Prostate gland (tissue), 2 donors: ENCODE measurements at regions not wholly inside any gene's neighbourhood (a gene's known extent, or its start where the extent isn't known, plus 50 kb on each side); places are given as distances from the start of the nearest gene placed in this dataset.

Source experiments
- DNase-seq: peaks from one replicate; pipeline ENCODE4 v3.0.0-alpha.2; 2019; ENCODE audit warnings: low spot score
- H3K27ac ChIP-seq, 2 donors: fragments of 200-600 bp; sonication (generic); 2 replicates each; pipeline ENCODE4 v1.5.1; 2017 to 2019
- H3K27me3 ChIP-seq: fragments of 200-600 bp; sonication (generic); replicated peaks from 2 replicates; pipeline ENCODE4 v1.5.1; 2019; ENCODE audit not compliant: insufficient read depth
- H3K36me3 ChIP-seq, 2 donors: fragments of 200-600 bp; sonication (generic); 1 replicate in 1 of 2; 2 replicates in 1 of 2; pipeline versions ENCODE4 v1.5.1 to v1.8.1; 2017 to 2019
- H3K4me1 ChIP-seq: fragments of 200-600 bp; sonication (generic); replicated peaks from 2 replicates; pipeline ENCODE4 v1.5.1; 2019
- H3K4me3 ChIP-seq, 2 donors: fragments of 200-600 bp; sonication (generic); 2 replicates each; pipeline ENCODE4 v1.5.1; 2017 to 2019
- H3K9me3 ChIP-seq: fragments of 200-600 bp; sonication (generic); 2 replicates; pipeline ENCODE4 v1.5.1; 2017
- POLR2A ChIP-seq: fragments of 450-650 bp; IDR thresholded peaks from one replicate; pipeline ENCODE4 v1.6.1; 2016; ENCODE audit warnings: antibody characterized with exemption, mild to moderate bottlenecking
- POLR2AphosphoS5 ChIP-seq: sonication (generic); formaldehyde crosslinking; IDR thresholded peaks from one replicate; pipeline ENCODE4 v1.6.1; 2017; ENCODE audit warnings: antibody characterized with exemption
- WGBS: methylation state at CpG from one replicate; pipeline ENCODE4 v1.1.5; 2018; 5-methylcytosine and 5-hydroxymethylcytosine counted together
- intact Hi-C: fragments of 100-400 bp; cut with DNase I; formaldehyde crosslinking; loops from one replicate; pipeline ENCODE4 v1.14.2; 2022
- TF ChIP-seq, protein P1 (sequence below), 4 experiments: fragments of 200-600 bp in 2 of 4; fragments of 450-650 bp in 2 of 4; sonication (generic) in 2 of 4; IDR thresholded peaks; 1 replicate in 3 of 4; 2 replicates in 1 of 4; pipeline ENCODE4 v1.5.1; 2016 to 2019; ENCODE audit warnings: antibody characterized with exemption in 4 of 4, mild to moderate bottlenecking in 2 of 4, moderate library complexity in 2 of 4

GRCh38 chr21:41068967-41069642 lies 98.9 kb upstream of the BACE2 start:
- no peak overlapping the region for H3K27ac ChIP-seq
- H3K27me3 ChIP-seq, result no peaks in the 10 kb centered on the region
- TF ChIP-seq, protein P1, sequence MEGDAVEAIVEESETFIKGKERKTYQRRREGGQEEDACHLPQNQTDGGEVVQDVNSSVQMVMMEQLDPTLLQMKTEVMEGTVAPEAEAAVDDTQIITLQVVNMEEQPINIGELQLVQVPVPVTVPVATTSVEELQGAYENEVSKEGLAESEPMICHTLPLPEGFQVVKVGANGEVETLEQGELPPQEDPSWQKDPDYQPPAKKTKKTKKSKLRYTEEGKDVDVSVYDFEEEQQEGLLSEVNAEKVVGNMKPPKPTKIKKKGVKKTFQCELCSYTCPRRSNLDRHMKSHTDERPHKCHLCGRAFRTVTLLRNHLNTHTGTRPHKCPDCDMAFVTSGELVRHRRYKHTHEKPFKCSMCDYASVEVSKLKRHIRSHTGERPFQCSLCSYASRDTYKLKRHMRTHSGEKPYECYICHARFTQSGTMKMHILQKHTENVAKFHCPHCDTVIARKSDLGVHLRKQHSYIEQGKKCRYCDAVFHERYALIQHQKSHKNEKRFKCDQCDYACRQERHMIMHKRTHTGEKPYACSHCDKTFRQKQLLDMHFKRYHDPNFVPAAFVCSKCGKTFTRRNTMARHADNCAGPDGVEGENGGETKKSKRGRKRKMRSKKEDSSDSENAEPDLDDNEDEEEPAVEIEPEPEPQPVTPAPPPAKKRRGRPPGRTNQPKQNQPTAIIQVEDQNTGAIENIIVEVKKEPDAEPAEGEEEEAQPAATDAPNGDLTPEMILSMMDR (IDR thresholded peaks at IDR 0.05), result peak; percentile 75 to 81 (median 80)
- peak; percentile 13 for TF ChIP-seq POLR2AphosphoS5
- TF ChIP-seq POLR2A, result no peak
- H3K9me3 ChIP-seq, result no peaks in the 10 kb centered on the region
- H3K4me1 ChIP-seq, result no peaks in the 10 kb centered on the region
- peak; percentile 77 for DNase-seq
- H3K36me3 ChIP-seq, result no peaks in the 10 kb centered on the region
- 9% methylated on average over 28 of the region's 30 CpGs for WGBS
- intact Hi-C loops, result loop anchor here (5.0 kb wide), 1 partner anchor 927 kb away; no protein-coding TSS in a partner anchor
- no peak overlapping the region for H3K4me3 ChIP-seq

DNA sequence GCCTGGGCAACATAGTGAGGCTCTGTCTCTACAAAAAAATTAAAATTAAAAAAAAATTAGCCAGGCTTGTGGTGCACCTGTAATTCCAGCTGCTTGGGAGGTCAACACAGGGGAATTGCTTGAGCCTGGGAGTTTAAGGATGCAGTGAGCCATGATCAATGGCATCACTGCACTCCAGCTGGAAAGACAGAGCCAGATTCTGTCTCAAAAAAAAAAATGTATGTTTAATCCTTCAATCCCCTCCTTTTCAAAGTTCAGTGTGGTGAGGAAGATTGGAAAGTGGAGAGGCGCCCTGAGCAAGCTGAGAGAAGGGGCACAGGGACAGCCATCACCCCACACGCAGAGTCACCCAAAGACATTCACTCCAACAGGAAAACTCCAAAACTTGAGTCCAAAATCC lies 97.7 kb upstream of the BACE2 start:
- no peak overlapping the region for H3K27ac ChIP-seq
- no peak for DNase-seq
- H3K36me3 ChIP-seq, result no peaks in the 10 kb centered on the region
- TF ChIP-seq POLR2AphosphoS5, result no peak
- TF ChIP-seq, protein P1 (IDR thresholded peaks at IDR 0.05), result no peak
- TF ChIP-seq POLR2A, result no peak
- H3K4me1 ChIP-seq, result no peaks in the 10 kb centered on the region
- H3K27me3 ChIP-seq, result no peaks in the 10 kb centered on the region
- 58% methylated on average over 2 of the region's 2 CpGs for WGBS
- no peak overlapping the region for H3K4me3 ChIP-seq
- no peaks in the 10 kb centered on the region for H3K9me3 ChIP-seq
- intact Hi-C loops, result no loop called here

- TF ChIP-seq POLR2AphosphoS5 (no peak), POLR2A (no peak)
- TF ChIP-seq, protein P1 (IDR thresholded peaks at IDR 0.05), result no peak
- DNase-seq, result no peak
- Histone ChIP-seq H3K4me1 (no peaks in the 10 kb centered on the region), H3K9me3 (no peaks in the 10 kb centered on the region), H3K36me3 (no peaks in the 10 kb centered on the region), H3K27me3 (no peaks in the 10 kb centered on the region), H3K4me3 (no peak overlapping the region), H3K27ac (no peak overlapping the region)
- intact Hi-C loops, result no loop called here
- 47% methylated on average over 11 of the region's 11 CpGs for WGBS
Observed at GRCh38 chr21:41071258-41072171, 96.4 kb upstream of the BACE2 start.

DNA sequence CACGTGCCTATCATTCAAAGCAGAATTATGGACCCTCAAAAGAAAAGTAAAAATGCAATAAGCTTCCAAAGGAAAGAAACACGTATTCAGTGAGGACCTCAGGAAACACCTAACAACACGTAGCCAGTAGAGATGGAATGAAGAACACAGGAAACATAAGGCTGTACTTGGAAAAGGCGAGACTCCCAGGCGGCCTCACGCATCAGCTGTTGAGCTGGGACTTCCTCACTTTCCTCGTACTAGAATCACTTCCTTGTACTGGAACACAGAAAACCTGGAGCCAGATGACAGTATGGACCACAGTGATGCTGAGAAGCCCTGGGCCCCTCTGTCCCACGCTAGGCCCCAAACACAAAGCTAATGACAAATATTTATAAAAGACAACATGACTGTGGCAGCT lies 94.4 kb upstream of the BACE2 start:
- TF ChIP-seq, protein P1 (IDR thresholded peaks at IDR 0.05), result no peak
- TF ChIP-seq POLR2AphosphoS5, result no peak
- no peak for TF ChIP-seq POLR2A
- Histone ChIP-seq H3K27me3 (peaks cover 2% of the 10 kb centered on the region), H3K27ac (no peak overlapping the region), H3K36me3 (no peaks in the 10 kb centered on the region), H3K4me1 (no peaks in the 10 kb centered on the region), H3K9me3 (no peaks in the 10 kb centered on the region), H3K4me3 (no peak overlapping the region)
- 86% methylated on average over 8 of the region's 8 CpGs for WGBS
- intact Hi-C loops, result no loop called here
- no peak for DNase-seq
